ENCODE measurements at regions not wholly inside any gene's neighbourhood (a gene's known extent, or its start where the extent isn't known, plus 50 kb on each side); places are given as distances from the start of the nearest gene placed in this dataset.
"Not testable (repeated sequence)": the region's sequence is repeated elsewhere in the genome, so short reads cannot be mapped to it uniquely, and the experiment has no call there.

- Histone ChIP-seq H3K4me1 (ENCODE audit: control insufficient read depth in 1 of 2, insufficient read depth in 2 of 2, low read length in 2 of 2) (no peaks in the 10 kb centered on the region), H3K9me3 (ENCODE audit: control insufficient read depth, low read length) (peaks cover 2% of the 10 kb centered on the region), H3K27ac (ENCODE audit: low read depth in 1 of 2, low read length in 2 of 2) (no peak overlapping the region), H3K27me3 (ENCODE audit: control insufficient read depth in 1 of 2, insufficient read depth in 2 of 2, low read length in 1 of 2) (no peaks in the 10 kb centered on the region), H3K4me3 (ENCODE audit: low read length in 2 of 2) (no peak overlapping the region), H3K36me3 (ENCODE audit: control insufficient read depth in 1 of 2, insufficient read depth in 2 of 2, low read length in 1 of 2) (no peaks in the 10 kb centered on the region)
- intact Hi-C loops (cut with DNase I) = no loop called here
- ATAC-seq (ENCODE audit: low FRiP score) (no peak), DNase-seq (no peak)
- 77 to 79% methylated on average over 8 of the region's 8 CpGs for WGBS, 2 donors
Measured at GRCh38 chr12:68984796-68985573, 52.0 kb upstream of the CPM start.

- 83 to 84% methylated on average over 4 of the region's 4 CpGs for WGBS, 2 donors
Measured at GRCh38 chr12:68997526-68997925, 64.6 kb upstream of the CPM start.

GRCh38 chr12:68998041-68998440 is 65.1 kb upstream of the CPM start:
- H3K4me3 ChIP-seq (ENCODE audit: low read length in 2 of 2) = no peak overlapping the region
- intact Hi-C loops (cut with DNase I) = no loop called here
- H3K27me3 ChIP-seq (ENCODE audit: control insufficient read depth in 1 of 2, insufficient read depth in 2 of 2, low read length in 1 of 2) = no peaks in the 10 kb centered on the region
- no peak for DNase-seq
- H3K27ac ChIP-seq (ENCODE audit: low read depth in 1 of 2, low read length in 2 of 2) = no peak overlapping the region
- H3K9me3 ChIP-seq (ENCODE audit: control insufficient read depth, low read length) = no peaks in the 10 kb centered on the region
- no peaks in the 10 kb centered on the region for H3K36me3 ChIP-seq (ENCODE audit: control insufficient read depth in 1 of 2, insufficient read depth in 2 of 2, low read length in 1 of 2)
- H3K4me1 ChIP-seq (ENCODE audit: control insufficient read depth in 1 of 2, insufficient read depth in 2 of 2, low read length in 2 of 2) = no peaks in the 10 kb centered on the region
- ATAC-seq (ENCODE audit: low FRiP score) = no peak
- 22 to 45% methylated on average over 1 of the region's 1 CpG for WGBS, 2 donors

More at GRCh38 chr12:68997526-68997925, 64.6 kb upstream of the CPM start:
- H3K4me3 ChIP-seq (ENCODE audit: low read length in 2 of 2); H3K27me3 ChIP-seq (ENCODE audit: control insufficient read depth in 1 of 2, insufficient read depth in 2 of 2, low read length in 1 of 2); ATAC-seq (ENCODE audit: low FRiP score); H3K9me3 ChIP-seq (ENCODE audit: control insufficient read depth, low read length); H3K36me3 ChIP-seq (ENCODE audit: control insufficient read depth in 1 of 2, insufficient read depth in 2 of 2, low read length in 1 of 2); H3K4me1 ChIP-seq (ENCODE audit: control insufficient read depth in 1 of 2, insufficient read depth in 2 of 2, low read length in 2 of 2); H3K27ac ChIP-seq (ENCODE audit: low read depth in 1 of 2, low read length in 2 of 2); DNase-seq; intact Hi-C loops (cut with DNase I): not testable (repeated sequence)

GRCh38 chr12:69000074-69000473 is 67.1 kb upstream of the CPM start:
- H3K9me3 ChIP-seq (ENCODE audit: control insufficient read depth, low read length) = no peaks in the 10 kb centered on the region
- 78% methylated on average over 3 of the region's 3 CpGs for WGBS, 2 donors
- no peaks in the 10 kb centered on the region for H3K36me3 ChIP-seq (ENCODE audit: control insufficient read depth in 1 of 2, insufficient read depth in 2 of 2, low read length in 1 of 2)
- no peak for DNase-seq
- H3K4me3 ChIP-seq (ENCODE audit: low read length in 2 of 2) = no peak overlapping the region
- no peaks in the 10 kb centered on the region for H3K4me1 ChIP-seq (ENCODE audit: control insufficient read depth in 1 of 2, insufficient read depth in 2 of 2, low read length in 2 of 2)
- no peak overlapping the region for H3K27ac ChIP-seq (ENCODE audit: low read depth in 1 of 2, low read length in 2 of 2)
- ATAC-seq (ENCODE audit: low FRiP score) = no peak
- intact Hi-C loops (cut with DNase I) = no loop called here
- H3K27me3 ChIP-seq (ENCODE audit: control insufficient read depth in 1 of 2, insufficient read depth in 2 of 2, low read length in 1 of 2) = no peaks in the 10 kb centered on the region

GRCh38 chr12:69000540-69001243 is 67.7 kb upstream of the CPM start:
- H3K4me1 ChIP-seq (ENCODE audit: control insufficient read depth in 1 of 2, insufficient read depth in 2 of 2, low read length in 2 of 2) = no peaks in the 10 kb centered on the region
- intact Hi-C loops (cut with DNase I) = no loop called here
- ATAC-seq (ENCODE audit: low FRiP score) (no peak), DNase-seq (no peak)
- H3K4me3 ChIP-seq (ENCODE audit: low read length in 2 of 2) = no peak overlapping the region
- 33 to 39% methylated on average over 2 of the region's 2 CpGs for WGBS, 2 donors
- no peak overlapping the region for H3K27ac ChIP-seq (ENCODE audit: low read depth in 1 of 2, low read length in 2 of 2)
- H3K9me3 ChIP-seq (ENCODE audit: control insufficient read depth, low read length) = no peaks in the 10 kb centered on the region
- H3K36me3 ChIP-seq (ENCODE audit: control insufficient read depth in 1 of 2, insufficient read depth in 2 of 2, low read length in 1 of 2) = no peaks in the 10 kb centered on the region
- no peaks in the 10 kb centered on the region for H3K27me3 ChIP-seq (ENCODE audit: control insufficient read depth in 1 of 2, insufficient read depth in 2 of 2, low read length in 1 of 2)

- ATAC-seq (ENCODE audit: low FRiP score) (no peak), DNase-seq (no peak)
- H3K4me3 ChIP-seq (ENCODE audit: low read length in 2 of 2) = no peak overlapping the region
- 79 to 86% methylated on average over 3 of the region's 3 CpGs for WGBS, 2 donors
- H3K27me3 ChIP-seq (ENCODE audit: control insufficient read depth in 1 of 2, insufficient read depth in 2 of 2, low read length in 1 of 2) = no peaks in the 10 kb centered on the region
- H3K27ac ChIP-seq (ENCODE audit: low read depth in 1 of 2, low read length in 2 of 2) = no peak overlapping the region
- no peaks in the 10 kb centered on the region for H3K9me3 ChIP-seq (ENCODE audit: control insufficient read depth, low read length)
- no peaks in the 10 kb centered on the region for H3K36me3 ChIP-seq (ENCODE audit: control insufficient read depth in 1 of 2, insufficient read depth in 2 of 2, low read length in 1 of 2)
- intact Hi-C loops (cut with DNase I) = no loop called here
- no peaks in the 10 kb centered on the region for H3K4me1 ChIP-seq (ENCODE audit: control insufficient read depth in 1 of 2, insufficient read depth in 2 of 2, low read length in 2 of 2)
Measured at GRCh38 chr12:69001251-69001650, 68.3 kb upstream of the CPM start.

- H3K36me3 ChIP-seq (ENCODE audit: control insufficient read depth in 1 of 2, insufficient read depth in 2 of 2, low read length in 1 of 2) = no peaks in the 10 kb centered on the region
- no peaks in the 10 kb centered on the region for H3K27me3 ChIP-seq (ENCODE audit: control insufficient read depth in 1 of 2, insufficient read depth in 2 of 2, low read length in 1 of 2)
- no peak for DNase-seq
- H3K27ac ChIP-seq (ENCODE audit: low read depth in 1 of 2, low read length in 2 of 2) = no peak overlapping the region
- intact Hi-C loops (cut with DNase I) = no loop called here
- no peak overlapping the region for H3K4me3 ChIP-seq (ENCODE audit: low read length in 2 of 2)
- no peaks in the 10 kb centered on the region for H3K4me1 ChIP-seq (ENCODE audit: control insufficient read depth in 1 of 2, insufficient read depth in 2 of 2, low read length in 2 of 2)
- 72 to 76% methylated on average over 4 of the region's 4 CpGs for WGBS, 2 donors
- no peak for ATAC-seq (ENCODE audit: low FRiP score)
- H3K9me3 ChIP-seq (ENCODE audit: control insufficient read depth, low read length) = no peaks in the 10 kb centered on the region
Measured at GRCh38 chr12:69002969-69003368, 70.0 kb upstream of the CPM start.

- Histone ChIP-seq H3K4me3 (ENCODE audit: low read length in 2 of 2) (no peak overlapping the region), H3K27ac (ENCODE audit: low read depth in 1 of 2, low read length in 2 of 2) (no peak overlapping the region), H3K9me3 (ENCODE audit: control insufficient read depth, low read length) (no peaks in the 10 kb centered on the region), H3K27me3 (ENCODE audit: control insufficient read depth in 1 of 2, insufficient read depth in 2 of 2, low read length in 1 of 2) (no peaks in the 10 kb centered on the region), H3K4me1 (ENCODE audit: control insufficient read depth in 1 of 2, insufficient read depth in 2 of 2, low read length in 2 of 2) (no peaks in the 10 kb centered on the region), H3K36me3 (ENCODE audit: control insufficient read depth in 1 of 2, insufficient read depth in 2 of 2, low read length in 1 of 2) (no peaks in the 10 kb centered on the region)
- 78 to 80% methylated on average over 2 of the region's 2 CpGs for WGBS, 2 donors
- no peak for ATAC-seq (ENCODE audit: low FRiP score)
- intact Hi-C loops (cut with DNase I) = no loop called here
- DNase-seq = no peak
Measured at GRCh38 chr12:69003991-69004390, 71.0 kb upstream of the CPM start.

Data from aorta (tissue), 5 donors.